Fibroblast of skin of abdomen (primary cell): ENCODE measurements at regions not wholly inside any gene's neighbourhood (a gene's known extent, or its start where the extent isn't known, plus 50 kb on each side); places are given as distances from the start of the nearest gene placed in this dataset.
"Not testable (repeated sequence)": the region's sequence is repeated elsewhere in the genome, so short reads cannot be mapped to it uniquely, and the experiment has no call there.

Experiments used
- DNase-seq: peaks from one replicate; pipeline ENCODE4 v3.0.0-alpha.2; 2013

DNA sequence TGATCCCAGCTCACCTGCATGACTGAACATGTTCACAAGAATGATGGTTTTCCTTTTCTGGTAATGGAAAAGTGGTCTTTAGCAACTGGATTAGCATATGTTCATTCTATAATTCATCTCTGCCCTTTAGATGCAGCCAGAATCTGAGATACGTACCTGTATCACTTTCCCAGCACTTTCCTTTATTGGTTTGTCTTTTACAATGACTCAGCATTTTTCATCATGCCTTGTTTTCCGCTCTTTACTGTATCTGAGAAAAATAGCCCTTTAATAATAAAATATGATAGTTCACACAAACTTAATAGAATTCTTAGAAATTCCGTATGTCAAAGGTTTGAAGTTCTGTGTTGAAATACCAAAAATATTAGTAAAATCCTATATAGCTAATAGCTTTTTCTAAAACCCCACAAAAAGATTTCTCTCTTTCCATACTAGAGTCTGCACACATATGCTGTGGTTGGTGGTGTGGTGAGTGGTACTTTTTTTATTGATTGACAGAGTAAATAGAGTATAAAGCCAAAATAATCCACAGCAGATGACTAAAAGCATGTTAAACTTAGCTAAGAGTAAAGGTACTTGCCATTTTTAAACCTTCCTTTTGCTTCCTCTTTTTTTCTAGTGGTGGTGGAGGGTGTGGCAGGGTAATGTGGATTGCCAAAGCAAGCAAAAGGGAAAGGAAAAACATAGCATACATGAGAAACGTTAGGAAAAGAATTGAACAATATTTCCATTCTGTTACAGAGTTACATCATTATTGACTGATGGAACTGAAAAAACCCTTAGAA is 328.9 kb upstream of the RBMS3 start:
- DNase-seq = no peak

DNA sequence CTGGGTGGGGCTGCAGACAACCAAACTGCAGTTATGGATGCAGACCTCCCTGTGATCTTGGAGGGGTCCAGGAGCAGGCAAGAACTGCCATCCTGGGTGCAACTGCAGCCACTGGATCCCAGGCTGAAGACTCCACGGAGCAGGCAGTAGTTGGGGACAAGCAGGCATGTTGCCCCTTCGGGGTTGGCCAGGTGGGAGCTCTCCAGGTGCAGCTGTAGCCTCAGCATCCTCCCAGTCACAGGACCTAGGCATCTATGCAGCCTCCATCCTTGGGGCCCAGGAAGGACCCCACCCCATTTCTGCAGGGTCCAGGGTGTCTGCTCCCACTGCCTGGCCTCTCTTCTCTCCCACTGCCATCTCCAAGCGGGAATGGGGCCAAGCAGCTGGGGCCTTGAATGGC is 322.2 kb upstream of the RBMS3 start:
- DNase-seq = no peak

DNA sequence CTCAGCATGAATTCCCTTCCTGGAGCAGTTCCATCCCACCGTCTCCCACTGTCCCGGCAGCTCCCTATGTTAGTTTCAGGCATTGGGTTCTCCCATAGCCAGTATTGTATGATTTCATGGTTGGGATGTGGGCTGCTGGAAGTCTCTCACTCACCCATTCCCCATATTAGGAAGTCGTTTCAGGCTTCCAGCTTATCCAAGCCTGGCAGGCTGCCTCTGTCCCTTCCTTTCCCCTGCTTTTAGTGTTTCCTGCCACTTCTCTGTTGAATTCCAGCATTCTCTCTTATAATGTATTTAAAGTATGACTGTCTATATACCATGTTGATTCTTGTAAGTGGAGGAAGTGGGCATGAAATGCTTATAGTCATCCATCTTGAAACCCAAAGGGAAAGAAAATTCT is 309.7 kb upstream of the RBMS3 start:
- DNase-seq = no peak

DNA sequence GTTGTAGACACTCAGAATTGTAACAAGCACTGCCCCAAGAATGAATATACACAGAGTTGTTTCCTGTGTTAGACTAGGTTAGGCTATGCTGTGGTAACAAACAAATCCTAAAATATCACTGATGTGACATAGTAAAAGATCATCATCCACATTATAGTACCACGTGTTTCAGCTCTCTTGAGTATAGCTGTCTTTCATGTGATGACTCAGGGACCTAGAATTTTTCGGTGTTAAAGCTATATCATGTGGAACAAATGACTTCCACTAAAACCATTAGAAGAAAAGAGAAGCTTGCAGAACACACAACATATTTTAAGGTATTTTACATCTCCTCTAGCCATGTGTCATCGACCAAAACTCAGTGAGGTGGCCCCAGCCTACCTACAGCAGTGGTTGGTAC is 307.9 kb upstream of the RBMS3 start:
- DNase-seq = peak; percentile 64

DNA sequence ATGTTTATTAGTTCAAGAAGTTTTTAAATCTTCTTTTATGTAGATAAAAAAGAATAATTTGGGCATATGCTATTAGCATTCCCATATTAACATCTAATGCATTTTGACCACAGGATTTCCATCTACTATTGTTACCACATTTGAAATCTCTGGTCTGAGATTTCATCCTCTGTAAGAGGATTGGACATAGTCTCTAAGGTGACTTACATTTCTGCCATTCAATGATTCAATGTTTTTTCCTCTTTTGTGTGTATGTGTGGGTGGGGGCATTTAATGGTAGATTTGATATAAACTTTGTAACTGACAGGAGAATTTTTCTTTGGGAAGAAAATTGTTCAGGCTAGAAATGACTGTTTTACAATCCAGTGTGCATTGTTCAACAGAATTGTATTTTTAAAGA is 307.3 kb upstream of the RBMS3 start:
- DNase-seq = peak; percentile 63

DNA sequence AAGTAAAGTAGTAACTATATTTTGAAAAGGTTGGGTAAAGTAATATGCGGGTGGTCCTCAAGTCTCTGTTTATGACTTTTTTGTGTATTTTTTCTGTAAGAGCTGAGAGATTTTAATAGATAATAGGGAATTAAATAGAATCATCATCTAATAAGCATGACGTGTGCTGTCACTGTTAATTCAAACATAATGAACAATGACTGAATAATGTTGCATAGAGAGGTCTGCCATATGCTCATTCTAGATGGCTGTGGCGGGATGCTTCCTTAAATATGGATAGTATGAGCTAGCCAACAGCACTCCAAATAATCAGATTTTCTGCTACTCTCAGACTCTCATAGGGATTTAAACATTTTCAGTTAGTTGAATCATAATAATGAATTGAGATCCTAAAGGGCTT is 302.8 kb upstream of the RBMS3 start:
- no peak for DNase-seq

DNA sequence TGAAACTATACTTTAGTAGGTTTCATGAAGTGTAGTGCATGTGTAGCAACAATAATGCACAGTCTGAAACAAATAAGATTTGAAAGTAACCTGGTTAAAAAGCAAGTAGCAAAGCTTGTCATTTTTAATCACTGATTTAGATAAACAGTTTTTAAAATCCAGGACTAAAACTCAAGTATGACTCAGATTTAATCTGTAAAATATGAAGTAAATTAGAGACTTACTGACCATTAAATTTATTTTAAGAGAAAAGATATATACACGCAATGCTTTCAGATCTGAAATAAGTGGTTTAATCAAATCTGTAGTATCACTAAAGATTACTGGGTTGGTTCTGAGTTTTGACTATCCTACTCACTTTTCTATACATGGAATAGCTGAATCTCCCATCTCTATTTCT is 300.7 kb upstream of the RBMS3 start:
- no peak for DNase-seq

DNA sequence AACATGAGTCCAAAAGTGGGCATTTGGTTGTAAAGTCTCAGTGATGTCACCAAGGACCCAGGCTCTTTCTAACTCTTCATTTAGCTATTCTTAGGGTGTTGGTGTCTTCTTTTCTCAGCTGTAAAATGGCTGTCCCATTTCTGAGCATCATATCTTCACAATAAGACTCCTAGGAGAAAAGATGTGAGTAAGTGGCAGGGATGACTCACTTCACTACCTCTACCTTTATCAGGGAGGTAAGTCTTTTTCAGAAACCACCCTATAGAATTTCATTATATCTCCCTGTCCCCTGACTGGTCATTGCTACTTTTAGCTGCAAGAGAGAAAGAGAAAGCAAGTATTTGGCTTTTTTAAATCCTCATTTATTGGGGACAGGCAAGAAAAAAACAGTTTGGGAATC is 300.2 kb upstream of the RBMS3 start:
- no peak for DNase-seq

DNA sequence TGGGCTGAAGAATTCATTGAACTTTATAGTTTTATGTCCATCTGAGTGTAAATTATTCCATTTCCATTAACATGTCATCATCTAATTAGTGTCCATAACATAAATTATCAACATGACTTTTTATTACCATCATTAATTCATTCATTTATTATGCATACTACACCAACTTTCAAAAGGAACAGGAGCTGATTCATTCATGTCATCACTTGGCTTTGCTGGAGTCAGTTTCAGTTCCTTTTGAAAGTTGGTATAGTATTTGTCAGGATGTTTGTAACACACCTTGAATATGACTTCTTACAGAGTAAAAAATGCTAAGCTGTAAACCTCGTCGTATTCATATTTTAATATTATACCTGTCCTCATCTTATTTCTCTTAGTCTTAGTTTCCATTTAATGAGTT is 298.0 kb upstream of the RBMS3 start:
- DNase-seq = no peak

DNA sequence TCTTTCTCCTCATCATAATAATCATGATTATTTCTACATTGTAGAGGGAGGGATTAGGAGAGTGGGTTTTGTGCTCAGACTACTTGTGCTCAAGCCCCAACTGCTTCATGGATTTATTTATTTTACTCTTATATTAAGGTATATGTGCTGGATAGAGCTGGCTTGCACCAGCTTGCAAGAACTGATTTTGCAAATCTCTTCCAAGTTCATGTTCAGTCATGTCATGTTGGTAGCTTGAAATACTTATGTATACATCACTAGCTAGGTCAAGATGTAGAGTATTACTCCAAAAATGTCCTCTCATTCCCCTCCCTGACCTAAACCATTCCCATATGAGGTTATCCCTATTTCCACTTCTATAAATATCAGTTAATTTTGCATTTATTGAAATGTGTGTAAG is 293.9 kb upstream of the RBMS3 start:
- no peak for DNase-seq

DNA sequence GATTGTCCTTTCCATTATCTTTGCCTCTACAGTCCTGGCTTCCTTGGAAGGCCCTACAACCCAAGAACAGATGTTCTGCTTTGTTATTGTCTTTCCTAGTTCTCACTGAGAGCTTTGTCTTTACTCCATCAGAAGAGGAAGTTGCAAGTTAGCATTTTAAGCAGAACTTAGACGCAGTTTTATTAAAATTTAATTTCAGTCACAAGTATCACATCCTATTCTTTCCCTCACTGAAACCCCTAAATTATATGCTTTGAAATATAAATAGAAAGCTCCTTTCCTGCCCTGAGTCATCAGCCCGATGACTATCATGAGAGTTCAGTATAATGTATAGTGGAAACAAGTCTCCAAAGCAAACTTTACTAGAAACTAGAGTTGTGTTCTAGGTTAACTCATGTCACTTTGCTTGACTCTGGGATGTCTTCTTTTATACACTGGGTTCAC is 291.2 kb upstream of the RBMS3 start:
- DNase-seq = peak; percentile 5

DNA sequence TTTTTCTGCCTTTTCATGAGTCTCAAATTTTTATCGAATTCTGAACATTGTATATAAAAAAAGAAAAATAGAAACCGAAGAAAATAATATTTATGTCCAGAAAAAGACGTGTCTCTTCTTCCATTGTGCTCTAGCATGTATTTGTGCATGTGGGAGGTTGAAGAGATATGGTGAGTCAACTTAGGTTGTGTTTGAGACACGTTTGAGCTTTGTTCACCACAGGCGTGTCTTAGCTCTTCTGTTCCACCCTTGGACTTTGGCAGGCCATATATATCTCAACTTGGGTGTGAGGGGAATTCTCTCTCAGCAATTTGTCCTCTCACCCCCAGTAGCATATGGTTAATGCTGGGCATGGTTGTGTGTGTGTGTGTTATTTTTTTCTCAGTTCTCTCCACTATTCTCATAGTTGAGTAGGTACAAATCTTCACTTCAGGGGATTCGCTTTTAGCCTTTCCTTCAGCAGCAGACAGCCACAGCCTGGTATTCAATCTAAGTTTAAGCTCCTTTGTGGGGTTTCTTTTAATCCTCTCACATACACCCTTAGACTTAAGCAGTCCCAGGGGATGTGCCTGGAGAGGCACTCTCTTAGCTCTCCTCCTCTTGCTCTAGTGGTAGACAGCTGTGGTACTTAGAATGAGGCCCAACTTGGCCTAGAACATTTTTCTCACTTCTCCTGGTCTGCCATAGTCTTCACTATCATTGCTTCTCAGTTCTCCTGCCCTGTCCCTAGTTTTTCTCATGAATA is 286.5 kb upstream of the RBMS3 start:
- no peak for DNase-seq

DNA sequence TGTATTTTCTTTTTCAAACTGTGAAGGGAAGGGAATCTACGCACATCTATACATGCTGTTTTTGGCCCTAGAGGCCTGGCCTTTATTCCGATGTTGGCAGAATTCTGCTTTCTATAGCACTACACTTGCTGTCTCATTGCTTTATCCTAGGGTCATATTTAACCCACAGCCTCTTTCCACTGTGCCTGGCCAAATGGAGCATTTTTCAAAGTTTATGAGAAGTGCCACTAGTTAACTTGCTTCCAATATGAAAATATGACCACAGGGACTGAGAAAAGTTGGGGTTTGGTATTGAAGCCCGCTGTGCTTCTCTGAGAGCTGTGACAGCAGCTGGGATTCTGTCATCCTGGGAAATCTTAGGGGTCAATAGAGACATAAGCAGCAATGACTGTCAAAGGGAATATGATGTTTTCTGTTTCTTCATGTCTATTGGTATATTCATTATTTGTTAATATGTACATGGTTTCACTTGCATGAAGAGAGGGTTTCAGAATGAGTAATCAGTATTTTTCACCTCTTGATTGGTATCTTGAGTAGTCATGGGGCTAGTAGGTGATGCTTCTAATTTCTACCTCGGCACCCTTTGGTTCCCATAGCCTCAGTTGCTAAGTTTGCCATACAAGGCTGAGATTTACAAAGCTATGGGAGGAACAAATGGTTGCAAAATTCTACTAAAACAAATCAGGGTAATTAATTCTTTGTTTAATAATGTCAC is 275.8 kb upstream of the RBMS3 start:
- DNase-seq = no peak

DNA sequence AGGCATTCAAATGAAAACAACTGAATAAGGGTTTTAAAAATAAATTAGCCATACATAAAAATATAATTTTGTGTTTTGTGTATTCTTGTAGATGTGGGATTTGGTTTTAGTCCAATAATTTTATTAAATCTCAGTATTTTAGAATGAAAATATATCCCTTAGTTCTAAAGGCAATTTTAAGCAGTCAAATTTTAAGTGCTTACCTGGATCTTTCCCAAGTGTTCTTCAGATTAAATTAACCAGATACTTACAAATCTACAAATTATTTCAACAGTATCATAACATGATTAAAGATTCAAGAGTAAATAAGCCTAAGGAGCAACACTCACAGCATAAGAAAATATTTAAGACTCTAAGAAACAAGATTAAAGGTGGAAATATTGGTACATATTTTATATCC is 275.0 kb upstream of the RBMS3 start:
- DNase-seq = no peak

DNA sequence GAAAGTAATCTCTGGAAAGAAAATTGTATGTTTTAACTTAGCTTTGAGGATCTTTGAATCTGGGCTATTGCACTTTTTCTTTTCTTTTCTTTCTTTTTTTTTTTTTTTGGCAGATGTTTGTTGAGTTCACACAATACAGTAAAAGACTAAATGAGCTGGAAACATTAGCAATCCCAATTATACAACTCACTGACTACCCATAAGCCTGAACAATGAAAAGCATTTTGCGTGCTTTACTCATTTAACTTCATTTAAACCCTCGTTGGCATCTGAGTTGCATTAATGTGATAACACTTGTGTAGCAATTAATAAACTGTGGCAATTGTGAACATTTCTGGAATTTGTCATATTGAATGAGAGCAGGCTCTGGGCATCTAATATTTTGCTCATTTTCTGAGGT is 269.4 kb upstream of the RBMS3 start:
- no peak for DNase-seq

DNA sequence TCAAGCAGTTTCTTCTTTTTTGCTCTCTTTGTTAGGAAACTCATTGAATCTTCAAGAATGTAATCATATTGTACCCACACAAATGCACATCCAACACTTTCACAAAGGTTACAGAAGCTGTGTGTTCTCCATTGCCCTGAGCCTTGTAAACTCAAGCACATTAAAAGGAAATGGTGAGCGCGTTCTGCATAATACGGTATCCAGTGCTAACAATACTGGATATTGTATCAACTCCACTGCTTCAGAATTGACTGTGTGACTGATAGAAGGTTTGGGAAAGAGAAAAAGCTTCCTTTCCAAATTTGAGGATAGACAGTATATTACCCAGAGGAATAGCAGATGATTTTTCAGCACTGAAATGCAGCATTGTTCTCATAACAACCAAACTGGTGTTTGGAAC is 268.9 kb upstream of the RBMS3 start:
- no peak for DNase-seq

DNA sequence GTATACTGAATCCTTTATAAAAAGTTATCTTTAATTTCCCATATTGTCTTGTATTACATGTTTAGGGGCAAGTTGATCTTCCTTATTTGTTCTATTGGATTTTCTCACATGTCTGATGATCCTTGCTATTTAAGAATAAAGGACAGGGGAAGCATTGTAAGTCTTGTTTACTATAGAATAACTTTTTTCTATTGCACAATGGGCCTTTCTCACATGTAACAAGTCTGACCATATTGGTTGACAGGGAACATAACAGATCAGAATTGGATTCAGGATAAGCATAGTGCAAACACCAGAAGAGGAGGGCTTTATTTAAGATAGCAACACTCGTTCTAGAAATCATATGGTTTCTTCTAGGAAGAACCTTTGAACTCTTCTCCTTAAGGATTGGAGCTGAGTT is 257.9 kb upstream of the RBMS3 start:
- no peak for DNase-seq

DNA sequence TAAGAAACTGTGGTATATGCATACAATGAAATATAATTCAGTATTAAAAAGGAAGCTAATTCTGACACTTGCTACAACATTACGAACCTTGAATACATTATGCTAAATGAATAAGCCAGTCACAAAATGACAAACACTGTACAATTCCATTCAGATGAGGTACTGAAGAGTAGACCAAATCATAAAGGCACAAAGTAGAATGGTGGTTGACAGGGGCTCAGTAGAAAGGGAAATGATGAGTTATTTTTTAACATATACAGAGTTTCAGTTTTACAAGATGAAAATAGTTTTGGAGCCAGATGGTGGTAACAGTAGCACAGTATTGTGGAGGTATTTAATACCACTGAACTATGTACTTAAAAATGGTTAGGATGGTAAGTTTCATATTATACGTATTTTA is 254.6 kb upstream of the RBMS3 start:
- DNase-seq = no peak

DNA sequence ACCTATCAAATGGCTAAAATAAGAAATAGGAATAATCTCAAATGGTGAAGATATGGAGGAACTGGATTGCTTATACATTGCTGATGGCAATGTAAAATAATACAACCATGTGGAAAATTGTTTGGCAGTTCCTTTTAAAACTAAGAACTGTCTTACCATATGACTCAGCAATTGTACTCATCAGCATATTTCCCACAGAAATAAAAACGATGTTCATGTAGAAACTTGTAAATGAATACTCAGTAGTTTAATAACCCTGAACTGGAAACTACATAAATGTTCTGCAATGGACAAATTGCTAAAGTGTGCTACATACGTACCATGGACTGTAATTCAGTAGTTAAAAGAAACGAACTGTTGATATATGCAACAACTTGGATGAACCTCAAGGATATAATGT is 253.9 kb upstream of the RBMS3 start:
- no peak for DNase-seq

DNA sequence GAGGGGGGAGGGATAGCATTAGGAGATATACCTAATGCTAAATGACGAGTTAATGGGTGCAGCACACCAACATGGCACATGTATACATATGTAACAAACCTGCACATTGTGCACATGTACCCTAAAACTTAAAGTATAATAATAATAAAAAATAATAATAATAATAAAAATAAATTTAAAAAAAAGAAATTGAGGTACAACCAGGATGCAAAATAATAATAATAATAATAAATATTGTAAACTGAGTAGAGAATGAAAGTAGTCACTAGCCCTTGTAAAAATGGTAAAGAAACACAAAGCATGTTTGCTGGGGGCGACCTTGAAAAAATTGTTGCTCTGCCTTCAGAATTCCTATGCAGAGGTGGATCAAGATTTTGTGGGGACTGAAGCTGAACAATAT is 249.7 kb upstream of the RBMS3 start:
- not testable (repeated sequence) for DNase-seq

DNA sequence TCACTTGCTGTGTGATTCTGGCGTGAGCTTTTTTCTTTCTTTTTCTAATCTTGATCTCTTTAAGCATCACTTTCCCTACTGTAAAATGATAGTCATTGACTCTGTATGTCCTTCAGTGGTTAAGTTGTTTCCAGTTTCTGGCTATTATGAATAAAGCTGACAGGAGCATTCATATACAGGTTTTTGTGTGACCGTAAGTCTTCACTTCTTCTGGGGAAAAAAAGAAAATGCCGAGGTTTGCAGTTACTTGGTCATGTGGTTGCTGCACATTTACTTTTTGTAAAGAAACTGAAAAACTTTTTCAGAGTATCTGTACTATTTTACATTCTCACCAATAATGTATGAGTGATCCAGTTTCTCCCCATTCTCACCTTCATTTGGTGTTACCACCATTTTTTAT is 247.4 kb upstream of the RBMS3 start:
- DNase-seq = no peak

DNA sequence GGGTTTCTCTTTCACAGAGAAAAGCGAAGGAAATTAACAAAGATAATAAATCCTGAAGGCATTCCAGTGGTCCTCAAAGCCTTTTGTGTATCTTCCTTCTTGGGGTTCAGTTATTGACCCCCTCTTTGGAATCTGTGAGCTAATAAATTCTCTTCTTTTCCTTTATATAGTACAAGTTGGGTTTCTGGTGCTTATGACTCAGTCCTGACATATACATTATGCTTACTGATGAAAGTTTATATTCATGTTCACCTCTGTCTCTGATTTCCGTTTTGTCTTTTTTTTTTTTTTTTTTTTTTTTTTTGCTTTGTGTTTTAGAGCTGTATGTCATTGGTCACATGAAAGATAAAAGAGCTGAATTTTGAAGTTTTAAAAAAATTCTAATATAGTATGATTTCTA is 230.7 kb upstream of the RBMS3 start:
- DNase-seq = no peak

DNA sequence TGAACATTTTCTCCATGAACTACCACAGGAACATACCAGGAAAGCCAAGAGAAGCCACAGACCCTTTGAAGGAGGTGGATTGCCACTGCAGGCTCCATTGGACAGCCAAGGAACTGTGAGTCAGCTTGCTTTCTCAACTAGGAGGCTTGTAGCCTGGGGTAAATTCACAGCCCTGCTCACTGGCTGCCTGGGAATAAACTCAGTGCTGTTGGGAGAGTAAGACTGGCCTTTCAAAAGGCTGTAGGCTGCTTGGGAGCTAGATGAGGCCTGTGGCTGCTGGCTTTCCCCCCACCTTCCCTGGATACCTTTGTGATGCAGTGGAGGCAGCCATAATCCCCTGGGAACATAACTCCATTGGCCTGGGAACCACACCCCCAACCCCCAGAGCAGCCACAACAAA is 223.5 kb upstream of the RBMS3 start:
- peak; percentile 77 for DNase-seq

DNA sequence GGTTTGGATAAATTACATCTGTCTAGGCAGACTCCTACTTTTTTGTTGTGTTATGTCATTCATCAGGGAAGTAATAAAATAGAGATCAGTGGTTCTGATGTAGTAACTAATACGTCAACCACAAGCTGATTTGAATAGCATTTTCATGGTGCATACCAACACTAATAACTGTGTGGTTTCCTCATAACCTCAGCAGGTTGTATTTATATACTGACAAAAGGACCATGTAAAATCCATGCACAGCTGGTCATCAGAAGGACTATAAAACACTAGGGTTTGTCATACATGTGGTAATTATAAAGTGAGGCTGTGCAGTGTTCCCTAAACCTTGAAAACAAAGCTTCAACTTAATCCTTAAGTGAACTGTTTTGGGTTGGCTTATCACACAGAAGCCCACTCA is 216.8 kb upstream of the RBMS3 start:
- DNase-seq = peak; percentile 91
